Neural cell (in vitro differentiated cells): ENCODE measurements at regions not wholly inside any gene's neighbourhood (a gene's known extent, or its start where the extent isn't known, plus 50 kb on each side); places are given as distances from the start of the nearest gene placed in this dataset.

Source experiments
- CTCF ChIP-seq: fragments of 450-650 bp; IDR thresholded peaks from 2 replicates; pipeline ENCODE4 v1.5.1; 2014; ENCODE audit warnings: antibody characterized with exemption, mild to moderate bottlenecking, moderate library complexity; ENCODE audit not compliant: poor library complexity, severe bottlenecking
- EP300 ChIP-seq: fragments of 450-650 bp; conservative IDR thresholded peaks from 2 replicates; pipeline ENCODE4 v1.6.1; 2014; ENCODE audit warnings: antibody characterized with exemption, mild to moderate bottlenecking, moderate library complexity; ENCODE audit not compliant: poor library complexity, severe bottlenecking
- EZH2 ChIP-seq: fragments of 200-600, 300-800 bp; shearing (Covaris generic), sonication (generic); IDR thresholded peaks from 2 replicates; pipeline ENCODE4 v1.6.1; 2014; ENCODE audit warnings: antibody characterized with exemption, low read length, borderline replicate concordance, mild to moderate bottlenecking; ENCODE audit not compliant: insufficient read depth, poor library complexity, severe bottlenecking
- MXI1 ChIP-seq: fragments of 450-650 bp; conservative IDR thresholded peaks from 2 replicates; pipeline ENCODE4 v1.6.1; 2014; ENCODE audit warnings: antibody characterized with exemption, mild to moderate bottlenecking; ENCODE audit not compliant: poor library complexity, severe bottlenecking
- POLR2AphosphoS5 ChIP-seq: IDR thresholded peaks from 2 replicates; pipeline ENCODE4 v1.6.1; 2012
- RAD21 ChIP-seq: fragments of 450-650 bp; conservative IDR thresholded peaks from 2 replicates; pipeline ENCODE4 v1.6.1; 2014; ENCODE audit warnings: antibody characterized with exemption, mild to moderate bottlenecking, moderate library complexity
- REST ChIP-seq: IDR thresholded peaks from 2 replicates; pipeline ENCODE4 v1.6.1; 2012; ENCODE audit warnings: borderline replicate concordance
- SMC3 ChIP-seq: fragments of 450-650 bp; conservative IDR thresholded peaks from 2 replicates; pipeline ENCODE4 v1.6.1; 2014; ENCODE audit warnings: antibody characterized with exemption, mild to moderate bottlenecking, moderate library complexity; ENCODE audit not compliant: poor library complexity

- no peak for TF ChIP-seq EZH2
- TF ChIP-seq CTCF: no peak
- TF ChIP-seq SMC3: no peak
- TF ChIP-seq REST: no peak
- TF ChIP-seq POLR2AphosphoS5: no peak
- no peak for TF ChIP-seq MXI1
- TF ChIP-seq EP300: no peak
- TF ChIP-seq RAD21: no peak
Measured at GRCh38 chr9:740221-740620, 101.3 kb upstream of the DMRT1 start.
